Thoracic aorta (tissue), 2 donors: ENCODE measurements at regions not wholly inside any gene's neighbourhood (a gene's known extent, or its start where the extent isn't known, plus 50 kb on each side); places are given as distances from the start of the nearest gene placed in this dataset.

ENCODE experiments used
- ATAC-seq: fragments of 150-250 bp; one replicate; pipeline ENCODE4 v1.8.0; 2017; ENCODE audit warnings: low read depth; ENCODE audit not compliant: insufficient number of reproducible peaks, low FRiP score
- DNase-seq: peaks from one replicate; pipeline ENCODE4 v3.0.0-alpha.2; 2020; ENCODE audit warnings: low spot score
- H3K27ac ChIP-seq, 2 donors: fragments of 200-600 bp; sonication (generic); 1 replicate in 1 of 2; 2 replicates in 1 of 2; pipeline ENCODE4 v1.5.1; 2016; ENCODE audit warnings: mild to moderate bottlenecking in 2 of 2, moderate library complexity in 2 of 2
- H3K27me3 ChIP-seq: fragments of 200-600 bp; sonication (generic); replicated peaks from 2 replicates; pipeline ENCODE4 v1.6.0; 2016; ENCODE audit warnings: mild to moderate bottlenecking; ENCODE audit not compliant: insufficient read depth
- H3K36me3 ChIP-seq: fragments of 200-600 bp; sonication (generic); one replicate; pipeline ENCODE4 v1.5.1; 2016
- H3K4me1 ChIP-seq, 2 donors: fragments of 200-600 bp; sonication (generic); 1 replicate in 1 of 2; 2 replicates in 1 of 2; pipeline versions ENCODE4 v1.5.1 to v1.6.0; 2016; ENCODE audit warnings: low read depth in 2 of 2, mild to moderate bottlenecking in 1 of 2; ENCODE audit not compliant: control insufficient read depth in 1 of 2
- H3K4me3 ChIP-seq: fragments of 200-600 bp; sonication (generic); 2 replicates; pipeline ENCODE4 v1.5.1; 2016; ENCODE audit warnings: mild to moderate bottlenecking
- H3K9me3 ChIP-seq: fragments of 200-600 bp; sonication (generic); 2 replicates; pipeline ENCODE4 v1.5.1; 2016
- TF ChIP-seq, protein P1 (sequence below): fragments of 200-600 bp; sonication (generic); IDR thresholded peaks from one replicate; pipeline ENCODE4 v1.5.1; 2019; ENCODE audit warnings: antibody characterized with exemption

DNA sequence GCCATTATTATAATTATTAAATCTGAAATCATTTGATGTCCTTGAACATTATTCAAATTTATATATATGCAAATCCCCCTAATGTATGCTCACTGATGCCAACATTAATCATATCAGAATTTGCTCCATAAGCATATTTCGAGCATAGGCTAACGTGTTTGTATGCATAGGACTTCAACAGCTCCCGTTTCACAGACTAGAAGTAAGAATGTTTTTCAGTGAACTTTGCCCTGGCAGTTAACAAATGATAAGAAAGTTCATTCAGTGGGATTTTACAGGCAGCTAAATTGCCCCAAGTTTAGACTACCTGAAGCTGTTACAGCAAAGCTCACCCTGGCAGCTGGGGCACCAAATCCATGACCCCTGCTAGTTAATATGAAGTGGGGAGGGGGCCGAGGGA is 272.0 kb downstream of the LNPK start:
- DNase-seq (no peak), ATAC-seq (no peak)
- Histone ChIP-seq H3K27ac (no peak overlapping the region), H3K4me1 (no peaks in the 10 kb centered on the region), H3K27me3 (no peaks in the 10 kb centered on the region), H3K9me3 (no peaks in the 10 kb centered on the region), H3K36me3 (no peaks in the 10 kb centered on the region), H3K4me3 (no peak overlapping the region)
- TF ChIP-seq, protein P1, sequence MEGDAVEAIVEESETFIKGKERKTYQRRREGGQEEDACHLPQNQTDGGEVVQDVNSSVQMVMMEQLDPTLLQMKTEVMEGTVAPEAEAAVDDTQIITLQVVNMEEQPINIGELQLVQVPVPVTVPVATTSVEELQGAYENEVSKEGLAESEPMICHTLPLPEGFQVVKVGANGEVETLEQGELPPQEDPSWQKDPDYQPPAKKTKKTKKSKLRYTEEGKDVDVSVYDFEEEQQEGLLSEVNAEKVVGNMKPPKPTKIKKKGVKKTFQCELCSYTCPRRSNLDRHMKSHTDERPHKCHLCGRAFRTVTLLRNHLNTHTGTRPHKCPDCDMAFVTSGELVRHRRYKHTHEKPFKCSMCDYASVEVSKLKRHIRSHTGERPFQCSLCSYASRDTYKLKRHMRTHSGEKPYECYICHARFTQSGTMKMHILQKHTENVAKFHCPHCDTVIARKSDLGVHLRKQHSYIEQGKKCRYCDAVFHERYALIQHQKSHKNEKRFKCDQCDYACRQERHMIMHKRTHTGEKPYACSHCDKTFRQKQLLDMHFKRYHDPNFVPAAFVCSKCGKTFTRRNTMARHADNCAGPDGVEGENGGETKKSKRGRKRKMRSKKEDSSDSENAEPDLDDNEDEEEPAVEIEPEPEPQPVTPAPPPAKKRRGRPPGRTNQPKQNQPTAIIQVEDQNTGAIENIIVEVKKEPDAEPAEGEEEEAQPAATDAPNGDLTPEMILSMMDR: no peak

- Histone ChIP-seq H3K4me1 (no peaks in the 10 kb centered on the region), H3K27me3 (no peaks in the 10 kb centered on the region), H3K9me3 (no peaks in the 10 kb centered on the region), H3K4me3 (no peak overlapping the region), H3K27ac (no peak overlapping the region), H3K36me3 (no peaks in the 10 kb centered on the region)
- TF ChIP-seq, protein P1: no peak
- ATAC-seq (no peak), DNase-seq (no peak)
These were observed 272.9 kb downstream of the LNPK start for GRCh38 chr2:175729049-175729706.

DNA sequence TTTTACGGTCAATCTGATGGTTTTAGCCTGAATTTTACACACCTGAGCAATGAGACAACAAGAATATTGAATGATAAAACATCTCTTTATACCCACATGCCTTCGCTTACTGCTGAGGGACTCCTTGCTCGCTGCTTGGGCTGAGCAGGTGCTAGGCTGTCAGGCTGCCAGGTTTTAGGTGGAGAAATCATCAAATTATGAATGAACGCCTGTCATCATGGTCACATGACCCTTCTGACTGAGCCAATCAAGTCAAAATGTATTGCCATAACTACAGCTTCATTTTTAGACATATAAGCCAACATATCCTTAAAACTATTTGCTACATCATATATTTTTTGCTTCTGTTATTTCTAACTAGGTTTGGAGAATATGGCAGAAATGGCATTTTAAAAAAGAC is 274.0 kb downstream of the LNPK start:
- ATAC-seq (no peak), DNase-seq (no peak)
- no peaks in the 10 kb centered on the region for H3K27me3 ChIP-seq
- no peaks in the 10 kb centered on the region for H3K4me1 ChIP-seq
- peaks cover 2% of the 10 kb centered on the region for H3K9me3 ChIP-seq
- no peaks in the 10 kb centered on the region for H3K36me3 ChIP-seq
- H3K4me3 ChIP-seq: no peak overlapping the region
- TF ChIP-seq, protein P1: no peak
- H3K27ac ChIP-seq: no peak overlapping the region

GRCh38 chr2:175726223-175726622 is 275.8 kb downstream of the LNPK start:
- Histone ChIP-seq H3K4me1 (no peaks in the 10 kb centered on the region), H3K9me3 (peaks cover 6% of the 10 kb centered on the region), H3K36me3 (no peaks in the 10 kb centered on the region), H3K27ac (no peak overlapping the region), H3K27me3 (no peaks in the 10 kb centered on the region), H3K4me3 (no peak overlapping the region)
- ATAC-seq: no peak
- no peak for DNase-seq
- TF ChIP-seq, protein P1: no peak

DNA sequence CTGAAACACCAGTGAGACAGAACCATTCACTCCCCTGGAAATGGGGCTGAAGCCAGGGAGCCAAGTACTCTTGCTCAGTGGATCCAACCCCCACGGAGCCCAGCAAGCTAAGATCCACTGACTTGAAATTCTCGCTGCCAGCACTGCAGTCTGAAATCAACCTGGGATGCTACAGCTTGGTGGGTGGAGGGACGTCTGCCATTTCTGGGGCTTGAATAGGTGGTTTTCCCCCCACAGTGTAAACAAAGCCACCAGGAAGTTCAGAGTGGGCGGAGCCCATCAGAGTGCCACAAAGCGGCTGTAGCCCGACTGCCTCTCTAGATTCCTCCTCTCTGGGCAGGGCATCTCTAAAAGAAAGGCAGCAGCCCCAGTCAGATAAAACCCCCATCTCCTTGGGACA is 292.8 kb downstream of the LNPK start:
- no peak for DNase-seq
- H3K27me3 ChIP-seq: no peaks in the 10 kb centered on the region
- no peak overlapping the region for H3K4me3 ChIP-seq
- H3K27ac ChIP-seq: no peak overlapping the region
- no peak for ATAC-seq
- TF ChIP-seq, protein P1: no peak
- no peaks in the 10 kb centered on the region for H3K4me1 ChIP-seq
- H3K36me3 ChIP-seq: no peaks in the 10 kb centered on the region
- H3K9me3 ChIP-seq: peaks cover 4% of the 10 kb centered on the region
